Adrenal gland (tissue), 5 donors: ENCODE measurements at regions not wholly inside any gene's neighbourhood (a gene's known extent, or its start where the extent isn't known, plus 50 kb on each side); places are given as distances from the start of the nearest gene placed in this dataset.

Experiments
- POLR2A ChIP-seq, 2 donors: fragments of 450-650 bp; IDR thresholded peaks; one replicate each; pipeline ENCODE4 v1.6.1; 2017; ENCODE audit warnings: antibody characterized with exemption in 2 of 2, mild to moderate bottlenecking in 2 of 2, moderate library complexity in 1 of 2
- TF ChIP-seq, protein P1 (sequence below), 6 experiments: fragments of 450-650 bp in 4 of 6; fragments of 200-600 bp in 2 of 6; sonication (generic) in 1 of 6; IDR thresholded peaks; 1 replicate in 5 of 6; 2 replicates in 1 of 6; pipeline versions ENCODE4 v1.5.1 to v1.8.0; 2016 to 2021; ENCODE audit warnings: antibody characterized with exemption in 6 of 6, mild to moderate bottlenecking in 2 of 6, moderate library complexity in 1 of 6
- donor health status: DM: no; HTN: no; CAD: no.

DNA sequence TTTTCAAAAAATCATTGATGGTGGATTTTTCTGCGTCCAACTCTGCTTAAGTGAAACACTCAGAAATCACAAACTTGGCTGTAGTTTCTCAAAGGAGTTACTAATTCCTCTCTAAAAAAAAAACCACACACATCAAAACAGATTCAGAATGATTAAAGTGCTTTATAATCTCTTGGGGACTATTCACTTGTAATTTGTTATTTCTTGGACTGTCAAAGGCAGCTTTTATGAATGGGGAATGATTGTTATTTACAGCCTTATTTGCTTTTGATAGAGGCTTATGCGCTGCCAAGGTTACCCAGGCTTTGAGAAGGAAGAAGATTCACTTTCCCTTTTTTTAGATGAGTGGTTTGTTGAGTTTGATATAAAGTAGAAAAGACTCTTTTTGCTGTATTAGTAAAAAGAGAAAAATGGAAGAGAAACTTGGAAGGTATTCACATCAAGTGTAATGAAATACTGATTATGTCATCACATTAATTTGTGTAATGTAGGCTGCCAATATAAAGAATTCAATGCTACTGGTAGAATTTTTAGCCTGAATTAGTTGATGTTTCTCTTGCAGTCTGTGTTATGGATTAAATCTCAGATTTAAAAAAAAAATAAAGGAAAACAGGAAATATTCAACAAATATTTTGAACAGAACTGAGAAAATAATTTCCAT, 381.0 kb upstream of the SASH1 start:
- TF ChIP-seq, protein P1, sequence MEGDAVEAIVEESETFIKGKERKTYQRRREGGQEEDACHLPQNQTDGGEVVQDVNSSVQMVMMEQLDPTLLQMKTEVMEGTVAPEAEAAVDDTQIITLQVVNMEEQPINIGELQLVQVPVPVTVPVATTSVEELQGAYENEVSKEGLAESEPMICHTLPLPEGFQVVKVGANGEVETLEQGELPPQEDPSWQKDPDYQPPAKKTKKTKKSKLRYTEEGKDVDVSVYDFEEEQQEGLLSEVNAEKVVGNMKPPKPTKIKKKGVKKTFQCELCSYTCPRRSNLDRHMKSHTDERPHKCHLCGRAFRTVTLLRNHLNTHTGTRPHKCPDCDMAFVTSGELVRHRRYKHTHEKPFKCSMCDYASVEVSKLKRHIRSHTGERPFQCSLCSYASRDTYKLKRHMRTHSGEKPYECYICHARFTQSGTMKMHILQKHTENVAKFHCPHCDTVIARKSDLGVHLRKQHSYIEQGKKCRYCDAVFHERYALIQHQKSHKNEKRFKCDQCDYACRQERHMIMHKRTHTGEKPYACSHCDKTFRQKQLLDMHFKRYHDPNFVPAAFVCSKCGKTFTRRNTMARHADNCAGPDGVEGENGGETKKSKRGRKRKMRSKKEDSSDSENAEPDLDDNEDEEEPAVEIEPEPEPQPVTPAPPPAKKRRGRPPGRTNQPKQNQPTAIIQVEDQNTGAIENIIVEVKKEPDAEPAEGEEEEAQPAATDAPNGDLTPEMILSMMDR (IDR thresholded peaks at IDR 0.05), result no peak
- no peak for TF ChIP-seq POLR2A (IDR thresholded peaks at IDR 0.05)
